RWPE2 (cell line): ENCODE measurements at regions not wholly inside any gene's neighbourhood (a gene's known extent, or its start where the extent isn't known, plus 50 kb on each side); places are given as distances from the start of the nearest gene placed in this dataset.

Experiments used
- ATAC-seq: fragments of 200-7000 bp; cut with Tn5 transposase; 3 replicates; pipeline ENCODE4 v1.9.1; 2021; ENCODE audit warnings: low read depth
- DNase-seq: peaks from one replicate; pipeline ENCODE4 v3.0.0-alpha.2; 2020; ENCODE audit warnings: low spot score
- H3K27ac ChIP-seq: fragments of 450-650 bp; 2 replicates; pipeline ENCODE4 v1.5.1; 2017; ENCODE audit warnings: mild to moderate bottlenecking; ENCODE audit not compliant: poor library complexity, severe bottlenecking
- H3K27me3 ChIP-seq: fragments of 250-450 bp; sonication (Bioruptor Pico); 2 replicates; pipeline ENCODE4 v1.5.1; 2021; ENCODE audit warnings: mild to moderate bottlenecking, moderate library complexity; ENCODE audit not compliant: insufficient read depth, poor library complexity, severe bottlenecking
- H3K36me3 ChIP-seq: fragments of 250-450 bp; sonication (Bioruptor Pico); 2 replicates; pipeline ENCODE4 v1.5.1; 2020; ENCODE audit warnings: low read depth, mild to moderate bottlenecking, moderate library complexity
- H3K4me1 ChIP-seq: fragments of 250-450 bp; sonication (Bioruptor Pico); 2 replicates; pipeline ENCODE4 v1.5.1; 2021; ENCODE audit warnings: mild to moderate bottlenecking, moderate library complexity; ENCODE audit not compliant: insufficient read depth, poor library complexity, severe bottlenecking
- H3K4me3 ChIP-seq: fragments of 250-450 bp; sonication (Bioruptor Pico); 2 replicates; pipeline ENCODE4 v1.5.1; 2021; ENCODE audit warnings: mild to moderate bottlenecking, moderate library complexity; ENCODE audit not compliant: severe bottlenecking
- H3K9me3 ChIP-seq: fragments of 250-450 bp; sonication (Bioruptor Pico); 2 replicates; pipeline ENCODE4 v1.5.1; 2021; ENCODE audit warnings: mild to moderate bottlenecking, moderate library complexity; ENCODE audit not compliant: severe bottlenecking
- CTCF ChIP-seq: fragments of 450-650 bp; IDR thresholded peaks from one replicate; pipeline ENCODE4 v1.5.1; 2017; ENCODE audit warnings: mild to moderate bottlenecking, moderate library complexity; ENCODE audit not compliant: poor library complexity, severe bottlenecking

GRCh38 chr18:77918730-77919129 lies 669.1 kb downstream of the GALR1 start:
- DNase-seq = no peak
- Histone ChIP-seq H3K4me3 (no peak overlapping the region), H3K36me3 (no peaks in the 10 kb centered on the region), H3K9me3 (no peaks in the 10 kb centered on the region), H3K27me3 (no peaks in the 10 kb centered on the region), H3K4me1 (no peaks in the 10 kb centered on the region), H3K27ac (no peak overlapping the region)
- TF ChIP-seq CTCF = no peak
- ATAC-seq = no peak

- H3K27ac ChIP-seq = no peak overlapping the region
- no peaks in the 10 kb centered on the region for H3K9me3 ChIP-seq
- no peaks in the 10 kb centered on the region for H3K36me3 ChIP-seq
- no peaks in the 10 kb centered on the region for H3K4me1 ChIP-seq
- no peak for TF ChIP-seq CTCF
- ATAC-seq = no peak
- no peaks in the 10 kb centered on the region for H3K27me3 ChIP-seq
- no peak overlapping the region for H3K4me3 ChIP-seq
- no peak for DNase-seq
Observed at GRCh38 chr18:77919923-77920322, 670.3 kb downstream of the GALR1 start.

GRCh38 chr18:77935342-77935741 lies 685.7 kb downstream of the GALR1 start:
- Histone ChIP-seq H3K27me3 (no peaks in the 10 kb centered on the region), H3K36me3 (no peaks in the 10 kb centered on the region), H3K4me1 (no peaks in the 10 kb centered on the region), H3K9me3 (no peaks in the 10 kb centered on the region), H3K4me3 (no peak overlapping the region), H3K27ac (no peak overlapping the region)
- DNase-seq (no peak), ATAC-seq (no peak)
- no peak for TF ChIP-seq CTCF

- H3K9me3 ChIP-seq = no peaks in the 10 kb centered on the region
- no peak for TF ChIP-seq CTCF
- no peak overlapping the region for H3K27ac ChIP-seq
- DNase-seq (no peak), ATAC-seq (no peak)
- no peaks in the 10 kb centered on the region for H3K4me1 ChIP-seq
- no peaks in the 10 kb centered on the region for H3K36me3 ChIP-seq
- no peak overlapping the region for H3K4me3 ChIP-seq
- no peaks in the 10 kb centered on the region for H3K27me3 ChIP-seq
Observed at GRCh38 chr18:77940566-77940965, 690.9 kb downstream of the GALR1 start.

GRCh38 chr18:77944533-77944932 lies 694.9 kb downstream of the GALR1 start:
- H3K27ac ChIP-seq = no peak overlapping the region
- DNase-seq (no peak), ATAC-seq (no peak)
- H3K36me3 ChIP-seq = no peaks in the 10 kb centered on the region
- H3K27me3 ChIP-seq = no peaks in the 10 kb centered on the region
- no peak overlapping the region for H3K4me3 ChIP-seq
- H3K9me3 ChIP-seq = no peaks in the 10 kb centered on the region
- no peaks in the 10 kb centered on the region for H3K4me1 ChIP-seq
- no peak for TF ChIP-seq CTCF
